Liver (tissue), 3 donors: ENCODE measurements at regions not wholly inside any gene's neighbourhood (a gene's known extent, or its start where the extent isn't known, plus 50 kb on each side); places are given as distances from the start of the nearest gene placed in this dataset.

ENCODE experiments used
- FOXA1 ChIP-seq: IDR thresholded peaks from 2 replicates; pipeline ENCODE4 v1.6.1; 2016; ENCODE audit warnings: antibody characterized with exemption
- MAX ChIP-seq: IDR thresholded peaks from 2 replicates; pipeline ENCODE4 v1.6.1; 2016; ENCODE audit warnings: antibody characterized with exemption
- RAD21 ChIP-seq, 2 donors: IDR thresholded peaks; 2 replicates each; pipeline ENCODE4 v1.6.1; 2016; ENCODE audit warnings: antibody characterized with exemption in 2 of 2, mild to moderate bottlenecking in 2 of 2
- RXRA ChIP-seq, 2 donors: IDR thresholded peaks; 2 replicates each; pipeline ENCODE4 v1.6.1; 2017 to 2018; ENCODE audit warnings: antibody characterized with exemption in 2 of 2, mild to moderate bottlenecking in 1 of 2
- TAF1 ChIP-seq: conservative IDR thresholded peaks from 2 replicates; pipeline ENCODE4 v1.6.1; 2016; ENCODE audit warnings: antibody characterized with exemption, mild to moderate bottlenecking
- YY1 ChIP-seq: IDR thresholded peaks from 2 replicates; pipeline ENCODE4 v1.6.1; 2016; ENCODE audit warnings: antibody characterized with exemption, mild to moderate bottlenecking
- TF ChIP-seq, protein P1 (sequence below): fragments of 150-350 bp; IDR thresholded peaks from 2 replicates; pipeline ENCODE4 v1.5.1; 2017; ENCODE audit warnings: improper control_type of control experiment, low read depth, low read length; ENCODE audit not compliant: missing input control
- donor health status: healthy.
- donor health status: healthy.

- no peak for TF ChIP-seq FOXA1
- TF ChIP-seq MAX = no peak
- TF ChIP-seq YY1 = no peak
- TF ChIP-seq, protein P1, sequence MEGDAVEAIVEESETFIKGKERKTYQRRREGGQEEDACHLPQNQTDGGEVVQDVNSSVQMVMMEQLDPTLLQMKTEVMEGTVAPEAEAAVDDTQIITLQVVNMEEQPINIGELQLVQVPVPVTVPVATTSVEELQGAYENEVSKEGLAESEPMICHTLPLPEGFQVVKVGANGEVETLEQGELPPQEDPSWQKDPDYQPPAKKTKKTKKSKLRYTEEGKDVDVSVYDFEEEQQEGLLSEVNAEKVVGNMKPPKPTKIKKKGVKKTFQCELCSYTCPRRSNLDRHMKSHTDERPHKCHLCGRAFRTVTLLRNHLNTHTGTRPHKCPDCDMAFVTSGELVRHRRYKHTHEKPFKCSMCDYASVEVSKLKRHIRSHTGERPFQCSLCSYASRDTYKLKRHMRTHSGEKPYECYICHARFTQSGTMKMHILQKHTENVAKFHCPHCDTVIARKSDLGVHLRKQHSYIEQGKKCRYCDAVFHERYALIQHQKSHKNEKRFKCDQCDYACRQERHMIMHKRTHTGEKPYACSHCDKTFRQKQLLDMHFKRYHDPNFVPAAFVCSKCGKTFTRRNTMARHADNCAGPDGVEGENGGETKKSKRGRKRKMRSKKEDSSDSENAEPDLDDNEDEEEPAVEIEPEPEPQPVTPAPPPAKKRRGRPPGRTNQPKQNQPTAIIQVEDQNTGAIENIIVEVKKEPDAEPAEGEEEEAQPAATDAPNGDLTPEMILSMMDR = no peak
- no peak for TF ChIP-seq RAD21 (IDR thresholded peaks at IDR 0.05)
- TF ChIP-seq TAF1 = no peak
- TF ChIP-seq RXRA (IDR thresholded peaks at IDR 0.05) = no peak
These were observed 232.2 kb downstream of the FAM76B start for GRCh38 chr11:95557376-95557775.
